ENCODE measurements at regions not wholly inside any gene's neighbourhood (a gene's known extent, or its start where the extent isn't known, plus 50 kb on each side); places are given as distances from the start of the nearest gene placed in this dataset.

DNA sequence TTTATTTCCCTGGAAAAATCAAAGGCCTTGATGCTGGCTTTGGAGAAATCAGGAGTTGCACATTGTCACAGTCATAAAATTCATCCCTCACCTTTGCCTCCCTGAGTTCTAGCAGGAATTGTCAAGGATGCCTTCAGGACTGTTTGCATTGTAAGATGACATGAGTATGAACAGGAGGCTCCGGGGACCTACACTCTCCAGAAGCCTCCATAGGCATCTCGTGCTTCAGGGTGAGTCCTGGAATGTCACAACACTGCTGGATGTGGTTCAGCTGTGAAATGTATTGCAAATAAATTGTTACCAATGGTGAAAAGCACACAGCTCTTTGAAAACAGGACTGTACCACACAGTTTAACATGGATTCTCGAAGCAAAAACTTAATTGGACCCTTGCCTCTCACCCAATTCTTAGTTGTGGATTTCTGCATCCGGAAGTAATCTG, 535.4 kb upstream of the C16orf82 start:
- H3K4me1 ChIP-seq (replicated peaks in 1 of 2; ENCODE audit: control insufficient read depth in 2 of 2, insufficient read depth in 2 of 2, low read length in 2 of 2): no peaks in the 10 kb centered on the region
- no peak for DNase-seq (ENCODE audit: extremely low read depth in 1 of 4, low spot score in 3 of 4)
- POLR2A ChIA-PET: no interaction called here
- WGBS (ENCODE audit: insufficient coverage, low coverage, missing lambda C conversion rate): 4% methylated on average over 4 of the region's 4 CpGs
- FAIRE-seq: no peak
- H3K4me3 ChIP-seq: no peak overlapping the region
- CTCF ChIA-PET (ENCODE audit: low intra/inter-chr PET ratio): no interaction called here
- no peak overlapping the region for H3K4me2 ChIP-seq (ENCODE audit: insufficient read depth, low read length)
- no peak overlapping the region for H3K9ac ChIP-seq (ENCODE audit: insufficient read depth in 1 of 2, low read depth in 2 of 2, low read length in 2 of 2)
- no peaks in the 10 kb centered on the region for H3K36me3 ChIP-seq (ENCODE audit: control insufficient read depth, insufficient read depth, low read length)
- in situ Hi-C loops (cut with MboI) (no loop called here), intact Hi-C loops (cut with micrococcal nuclease) (no loop called here)
- H3K27me3 ChIP-seq (ENCODE audit: control insufficient read depth in 2 of 2, insufficient read depth in 2 of 2, low read length in 2 of 2): no peaks in the 10 kb centered on the region
- ATAC-seq: no peak
- no peak overlapping the region for H3K27ac ChIP-seq (ENCODE audit: extremely low read depth, low read depth, low read length)
- BruUV-seq (replicated peaks): no TSS peak
- no peaks in the 10 kb centered on the region for H3K9me3 ChIP-seq (replicated peaks; ENCODE audit: control insufficient read depth, insufficient read depth, low read depth, low read length)
- H2AFZ ChIP-seq (ENCODE audit: low read depth, low read length): no peak overlapping the region
- H4K20me1 ChIP-seq (replicated peaks; ENCODE audit: control insufficient read depth, insufficient read depth, low read length): no peaks in the 10 kb centered on the region
- H3K9me1 ChIP-seq (ENCODE audit: control insufficient read depth, insufficient read depth, low read length): no peaks in the 10 kb centered on the region
- H3K79me2 ChIP-seq (ENCODE audit: control insufficient read depth, insufficient read depth, low read length): no peaks in the 10 kb centered on the region
- TF ChIP-seq, protein P1, sequence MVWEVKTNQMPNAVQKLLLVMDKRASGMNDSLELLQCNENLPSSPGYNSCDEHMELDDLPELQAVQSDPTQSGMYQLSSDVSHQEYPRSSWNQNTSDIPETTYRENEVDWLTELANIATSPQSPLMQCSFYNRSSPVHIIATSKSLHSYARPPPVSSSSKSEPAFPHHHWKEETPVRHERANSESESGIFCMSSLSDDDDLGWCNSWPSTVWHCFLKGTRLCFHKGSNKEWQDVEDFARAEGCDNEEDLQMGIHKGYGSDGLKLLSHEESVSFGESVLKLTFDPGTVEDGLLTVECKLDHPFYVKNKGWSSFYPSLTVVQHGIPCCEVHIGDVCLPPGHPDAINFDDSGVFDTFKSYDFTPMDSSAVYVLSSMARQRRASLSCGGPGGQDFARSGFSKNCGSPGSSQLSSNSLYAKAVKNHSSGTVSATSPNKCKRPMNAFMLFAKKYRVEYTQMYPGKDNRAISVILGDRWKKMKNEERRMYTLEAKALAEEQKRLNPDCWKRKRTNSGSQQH (CRISPR knock-in tag; IDR thresholded peaks at IDR 0.05): no peak
- TF ChIP-seq, protein P2, sequence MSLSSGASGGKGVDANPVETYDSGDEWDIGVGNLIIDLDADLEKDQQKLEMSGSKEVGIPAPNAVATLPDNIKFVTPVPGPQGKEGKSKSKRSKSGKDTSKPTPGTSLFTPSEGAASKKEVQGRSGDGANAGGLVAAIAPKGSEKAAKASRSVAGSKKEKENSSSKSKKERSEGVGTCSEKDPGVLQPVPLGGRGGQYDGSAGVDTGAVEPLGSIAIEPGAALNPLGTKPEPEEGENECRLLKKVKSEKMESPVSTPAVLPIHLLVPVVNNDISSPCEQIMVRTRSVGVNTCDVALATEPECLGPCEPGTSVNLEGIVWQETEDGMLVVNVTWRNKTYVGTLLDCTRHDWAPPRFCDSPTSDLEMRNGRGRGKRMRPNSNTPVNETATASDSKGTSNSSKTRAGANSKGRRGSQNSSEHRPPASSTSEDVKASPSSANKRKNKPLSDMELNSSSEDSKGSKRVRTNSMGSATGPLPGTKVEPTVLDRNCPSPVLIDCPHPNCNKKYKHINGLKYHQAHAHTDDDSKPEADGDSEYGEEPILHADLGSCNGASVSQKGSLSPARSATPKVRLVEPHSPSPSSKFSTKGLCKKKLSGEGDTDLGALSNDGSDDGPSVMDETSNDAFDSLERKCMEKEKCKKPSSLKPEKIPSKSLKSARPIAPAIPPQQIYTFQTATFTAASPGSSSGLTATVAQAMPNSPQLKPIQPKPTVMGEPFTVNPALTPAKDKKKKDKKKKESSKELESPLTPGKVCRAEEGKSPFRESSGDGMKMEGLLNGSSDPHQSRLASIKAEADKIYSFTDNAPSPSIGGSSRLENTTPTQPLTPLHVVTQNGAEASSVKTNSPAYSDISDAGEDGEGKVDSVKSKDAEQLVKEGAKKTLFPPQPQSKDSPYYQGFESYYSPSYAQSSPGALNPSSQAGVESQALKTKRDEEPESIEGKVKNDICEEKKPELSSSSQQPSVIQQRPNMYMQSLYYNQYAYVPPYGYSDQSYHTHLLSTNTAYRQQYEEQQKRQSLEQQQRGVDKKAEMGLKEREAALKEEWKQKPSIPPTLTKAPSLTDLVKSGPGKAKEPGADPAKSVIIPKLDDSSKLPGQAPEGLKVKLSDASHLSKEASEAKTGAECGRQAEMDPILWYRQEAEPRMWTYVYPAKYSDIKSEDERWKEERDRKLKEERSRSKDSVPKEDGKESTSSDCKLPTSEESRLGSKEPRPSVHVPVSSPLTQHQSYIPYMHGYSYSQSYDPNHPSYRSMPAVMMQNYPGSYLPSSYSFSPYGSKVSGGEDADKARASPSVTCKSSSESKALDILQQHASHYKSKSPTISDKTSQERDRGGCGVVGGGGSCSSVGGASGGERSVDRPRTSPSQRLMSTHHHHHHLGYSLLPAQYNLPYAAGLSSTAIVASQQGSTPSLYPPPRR (CRISPR knock-in tag; IDR thresholded peaks at IDR 0.05; ENCODE audit: borderline replicate concordance): no peak
- TF ChIP-seq, protein P3, sequence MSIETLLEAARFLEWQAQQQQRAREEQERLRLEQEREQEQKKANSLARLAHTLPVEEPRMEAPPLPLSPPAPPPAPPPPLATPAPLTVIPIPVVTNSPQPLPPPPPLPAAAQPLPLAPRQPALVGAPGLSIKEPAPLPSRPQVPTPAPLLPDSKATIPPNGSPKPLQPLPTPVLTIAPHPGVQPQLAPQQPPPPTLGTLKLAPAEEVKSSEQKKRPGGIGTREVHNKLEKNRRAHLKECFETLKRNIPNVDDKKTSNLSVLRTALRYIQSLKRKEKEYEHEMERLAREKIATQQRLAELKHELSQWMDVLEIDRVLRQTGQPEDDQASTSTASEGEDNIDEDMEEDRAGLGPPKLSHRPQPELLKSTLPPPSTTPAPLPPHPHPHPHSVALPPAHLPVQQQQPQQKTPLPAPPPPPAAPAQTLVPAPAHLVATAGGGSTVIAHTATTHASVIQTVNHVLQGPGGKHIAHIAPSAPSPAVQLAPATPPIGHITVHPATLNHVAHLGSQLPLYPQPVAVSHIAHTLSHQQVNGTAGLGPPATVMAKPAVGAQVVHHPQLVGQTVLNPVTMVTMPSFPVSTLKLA (conservative IDR thresholded peaks at IDR 0.05): no peak
- no peak for TF ChIP-seq HNRNPUL1 (IDR thresholded peaks at IDR 0.05; ENCODE audit: low read length)
